H9 (cell line): ENCODE measurements at regions not wholly inside any gene's neighbourhood (a gene's known extent, or its start where the extent isn't known, plus 50 kb on each side); places are given as distances from the start of the nearest gene placed in this dataset.

Experiments
- DNase-seq: peaks from one replicate; pipeline ENCODE4 v3.0.0-alpha.2; 2017
- H2AFZ ChIP-seq: one replicate; pipeline ENCODE4 v1.6.1; 2013; ENCODE audit warnings: mild to moderate bottlenecking, low read length, control low read depth, moderate library complexity
- H2AK5ac ChIP-seq: 2 replicates; pipeline ENCODE4 v1.6.1; 2013; ENCODE audit warnings: low read length, control low read depth, mixed read lengths; ENCODE audit not compliant: insufficient read length
- H2BK120ac ChIP-seq: one replicate; pipeline ENCODE4 v1.6.1; 2013; ENCODE audit warnings: low read depth, mild to moderate bottlenecking, low read length, control low read depth, inconsistent platforms; ENCODE audit not compliant: poor library complexity, severe bottlenecking
- H2BK12ac ChIP-seq: 2 replicates; pipeline ENCODE4 v1.6.1; 2013; ENCODE audit warnings: low read length, control low read depth, mixed read lengths, low read depth; ENCODE audit not compliant: insufficient read length
- H2BK15ac ChIP-seq: 2 replicates; pipeline ENCODE4 v1.6.1; 2013; ENCODE audit warnings: low read depth, low read length, control low read depth
- H2BK20ac ChIP-seq: one replicate; pipeline ENCODE4 v1.6.1; 2013; ENCODE audit warnings: low read depth, mild to moderate bottlenecking, low read length, control low read depth, inconsistent platforms; ENCODE audit not compliant: poor library complexity, severe bottlenecking
- H2BK5ac ChIP-seq: 2 replicates; pipeline ENCODE4 v1.6.1; 2013; ENCODE audit warnings: low read length, control low read depth, mixed read lengths; ENCODE audit not compliant: insufficient read length
- H3K14ac ChIP-seq: 2 replicates; pipeline ENCODE4 v1.6.1; 2013; ENCODE audit warnings: low read length, control low read depth; ENCODE audit not compliant: insufficient read depth
- H3K18ac ChIP-seq: 2 replicates; pipeline ENCODE4 v1.6.1; 2013; ENCODE audit warnings: low read depth, mild to moderate bottlenecking, mixed read lengths, low read length, control low read depth; ENCODE audit not compliant: insufficient read length
- H3K23ac ChIP-seq: 2 replicates; pipeline ENCODE4 v1.6.1; 2013; ENCODE audit warnings: low read length, control low read depth, mixed read lengths, low read depth; ENCODE audit not compliant: insufficient read length
- H3K23me2 ChIP-seq: 2 replicates; pipeline ENCODE4 v1.6.1; 2013; ENCODE audit warnings: low read depth, mild to moderate bottlenecking, mixed read lengths, low read length, control low read depth; ENCODE audit not compliant: insufficient read length, poor library complexity, severe bottlenecking
- H3K27ac ChIP-seq: 2 replicates; pipeline ENCODE4 v1.5.1; 2013; ENCODE audit warnings: low read length, control low read depth, mixed read lengths, low read depth; ENCODE audit not compliant: insufficient read length
- H3K27me3 ChIP-seq: 2 replicates; pipeline ENCODE4 v1.6.1; 2013; ENCODE audit warnings: low read length, control low read depth, inconsistent platforms; ENCODE audit not compliant: insufficient read depth
- H3K4ac ChIP-seq: 2 replicates; pipeline ENCODE4 v1.6.1; 2013; ENCODE audit warnings: low read depth, mild to moderate bottlenecking, control low read depth, inconsistent platforms, low read length, moderate library complexity
- H3K4me1 ChIP-seq: 2 replicates; pipeline ENCODE4 v1.6.1; 2013; ENCODE audit warnings: low read length, control low read depth, inconsistent platforms; ENCODE audit not compliant: insufficient read depth
- H3K4me2 ChIP-seq: 2 replicates; pipeline ENCODE4 v1.6.1; 2013; ENCODE audit warnings: low read length, control low read depth, mixed read lengths; ENCODE audit not compliant: insufficient read length, insufficient read depth
- H3K56ac ChIP-seq: 2 replicates; pipeline ENCODE4 v1.6.1; 2013; ENCODE audit warnings: low read depth, mild to moderate bottlenecking, mixed read lengths, low read length, control low read depth; ENCODE audit not compliant: insufficient read length
- H3K79me1 ChIP-seq: 2 replicates; pipeline ENCODE4 v1.6.1; 2013; ENCODE audit warnings: low read depth, mild to moderate bottlenecking, moderate library complexity, low read length, control low read depth, inconsistent platforms; ENCODE audit not compliant: insufficient read depth, poor library complexity, severe bottlenecking
- H3K79me2 ChIP-seq: 2 replicates; pipeline ENCODE4 v1.6.1; 2013; ENCODE audit warnings: low read length, control low read depth, inconsistent platforms; ENCODE audit not compliant: insufficient read depth
- H3K9ac ChIP-seq: 2 replicates; pipeline ENCODE4 v1.6.1; 2013; ENCODE audit warnings: low read length, control low read depth, mixed read lengths; ENCODE audit not compliant: insufficient read length; ENCODE audit errors: extremely low read depth
- H3K9me3 ChIP-seq: one replicate; pipeline ENCODE4 v1.6.1; 2013; ENCODE audit warnings: low read depth, low read length, inconsistent platforms; ENCODE audit not compliant: control insufficient read depth
- H3T11ph ChIP-seq: one replicate; pipeline ENCODE4 v1.6.1; 2013; ENCODE audit warnings: mild to moderate bottlenecking, low read length, control low read depth, inconsistent platforms
- H4K20me1 ChIP-seq: one replicate; pipeline ENCODE4 v1.6.1; 2013; ENCODE audit not compliant: control insufficient read depth, insufficient read length, insufficient read depth
- H4K5ac ChIP-seq: 2 replicates; pipeline ENCODE4 v1.6.1; 2013; ENCODE audit warnings: low read depth, mild to moderate bottlenecking, mixed read lengths, low read length, control low read depth; ENCODE audit not compliant: insufficient read length
- H4K8ac ChIP-seq: replicated peaks from 2 replicates; pipeline ENCODE4 v1.6.1; 2013; ENCODE audit warnings: low read length, control low read depth, mixed read lengths, low read depth; ENCODE audit not compliant: insufficient read length
- H4K91ac ChIP-seq: 2 replicates; pipeline ENCODE4 v1.6.1; 2013; ENCODE audit warnings: low read depth, mild to moderate bottlenecking, moderate library complexity, mixed read lengths, low read length, control low read depth; ENCODE audit not compliant: insufficient read length
- H3K27ac Mint-ChIP-seq, 3 experiments: 2 replicates in 2 of 3; 3 replicates in 1 of 3; pipeline ENCODE4 v1.8.0; 2020 to 2021; ENCODE audit warnings: mixed read lengths in 3 of 3, mild to moderate bottlenecking in 1 of 3, moderate library complexity in 1 of 3
- H3K27me3 Mint-ChIP-seq: 2 replicates; pipeline ENCODE4 v1.8.0; 2021; ENCODE audit warnings: low read depth, mild to moderate bottlenecking, moderate library complexity, mixed read lengths
- H3K36me3 Mint-ChIP-seq, 3 experiments: 2 replicates in 2 of 3; 3 replicates in 1 of 3; pipeline ENCODE4 v1.8.0; 2020 to 2021; ENCODE audit warnings: low read depth in 3 of 3, mixed read lengths in 3 of 3; ENCODE audit not compliant: insufficient read depth in 1 of 3
- H3K4me1 Mint-ChIP-seq, 2 experiments: 2 replicates each; pipeline ENCODE4 v1.8.0; 2020; ENCODE audit warnings: mixed read lengths in 2 of 2
- H3K4me3 Mint-ChIP-seq, 2 experiments: 2 replicates in 1 of 2; 3 replicates in 1 of 2; pipeline ENCODE4 v1.8.0; 2020 to 2021; ENCODE audit warnings: mild to moderate bottlenecking in 2 of 2, mixed read lengths in 2 of 2, moderate library complexity in 1 of 2
- H3K9me3 Mint-ChIP-seq, 2 experiments: 2 replicates in 1 of 2; 3 replicates in 1 of 2; pipeline ENCODE4 v1.8.0; 2020; ENCODE audit warnings: mild to moderate bottlenecking in 2 of 2, mixed read lengths in 2 of 2, moderate library complexity in 1 of 2
- CTCF ChIP-seq: fragments of 200-600 bp; sonication (generic); conservative IDR thresholded peaks from 3 replicates; pipeline ENCODE4 v1.8.0; 2021; ENCODE audit warnings: antibody characterized with exemption, mild to moderate bottlenecking

GRCh38 chr13:68057836-68058235 lies 827.7 kb upstream of the PCDH9 start:
- no peaks in the 10 kb centered on the region for H3K79me2 ChIP-seq
- H3K23ac ChIP-seq = no peak overlapping the region
- TF ChIP-seq CTCF = no peak
- no peak overlapping the region for H4K5ac ChIP-seq
- H3K23me2 ChIP-seq = no peaks in the 10 kb centered on the region
- no peak overlapping the region for H2BK15ac ChIP-seq
- no peaks in the 10 kb centered on the region for H3K4me1 ChIP-seq
- H4K8ac ChIP-seq = no peak overlapping the region
- Mint-ChIP-seq H3K4me1 (no peaks in the 10 kb centered on the region), H3K9me3 (peaks cover 15 to 26% of the 10 kb centered on the region in 2 experiments), H3K27ac (no peak overlapping the region), H3K4me3 (no peak overlapping the region), H3K27me3 (no peaks in the 10 kb centered on the region), H3K36me3 (peaks cover 10 to 24% (median 14%) of the 10 kb centered on the region in 3 experiments; a peak in 6 of 7 replicates)
- no peak overlapping the region for H3K18ac ChIP-seq
- H4K91ac ChIP-seq = no peak overlapping the region
- no peaks in the 10 kb centered on the region for H4K20me1 ChIP-seq
- H2BK120ac ChIP-seq = no peak overlapping the region
- H2BK20ac ChIP-seq = no peak overlapping the region
- no peak overlapping the region for H3K4me2 ChIP-seq
- no peak overlapping the region for H3K56ac ChIP-seq
- H3K9ac ChIP-seq = no peak overlapping the region
- H3K27ac ChIP-seq = no peak overlapping the region
- H3K14ac ChIP-seq = no peak overlapping the region
- no peak overlapping the region for H3K4ac ChIP-seq
- H3K79me1 ChIP-seq = no peaks in the 10 kb centered on the region
- H3K27me3 ChIP-seq = no peaks in the 10 kb centered on the region
- no peak overlapping the region for H2AFZ ChIP-seq
- H2BK5ac ChIP-seq = no peak overlapping the region
- peaks cover 13% of the 10 kb centered on the region for H3K9me3 ChIP-seq
- H2AK5ac ChIP-seq = no peak overlapping the region
- no peak overlapping the region for H3T11ph ChIP-seq
- no peak overlapping the region for H2BK12ac ChIP-seq
- DNase-seq = no peak
